ENCODE measurements at regions not wholly inside any gene's neighbourhood (a gene's known extent, or its start where the extent isn't known, plus 50 kb on each side); places are given as distances from the start of the nearest gene placed in this dataset.

DNA sequence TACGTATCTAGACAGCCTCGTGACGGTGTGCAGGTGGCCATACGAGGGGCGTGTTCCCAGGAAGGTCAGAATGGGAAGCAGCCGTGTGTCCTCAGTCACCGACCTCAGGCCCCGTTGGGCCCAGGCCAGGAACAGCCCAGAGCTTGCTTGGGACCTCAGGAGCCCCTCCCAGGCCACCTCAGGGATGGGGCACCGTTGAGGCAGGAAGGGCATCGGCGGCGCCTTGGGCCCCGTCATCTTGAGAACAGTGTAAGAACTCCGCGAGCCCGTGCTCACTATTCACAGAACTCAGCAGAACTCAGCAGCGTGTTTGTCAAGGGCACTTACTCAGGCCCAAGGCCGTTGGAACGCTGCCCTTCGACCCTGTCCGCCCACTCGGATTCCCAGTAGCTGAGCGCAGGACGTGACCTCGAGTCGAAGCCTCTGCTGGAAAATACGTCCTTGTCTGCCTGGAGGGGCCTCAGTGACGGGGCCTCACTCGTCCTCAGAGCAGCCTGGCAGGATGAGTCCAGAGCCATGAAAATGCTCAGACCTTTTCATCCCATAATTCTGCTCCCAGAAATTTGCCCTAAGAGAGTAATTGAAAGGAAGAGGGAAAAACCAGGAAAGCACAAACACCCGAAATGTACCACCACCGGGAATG, 1134.8 kb downstream of the BRD1 start:
- peak overlapping the region; percentile 86 for H3K4me2 ChIP-seq (ENCODE audit: low read depth, low read length)
- in situ Hi-C loops (cut with HindIII; ENCODE audit: extremely low pct_ligation_motif_present, low pct_unique_long_range_greater_than_20kb): no loop called here
- H3K27me3 ChIP-seq (ENCODE audit: control insufficient read depth in 1 of 2, insufficient read depth in 2 of 2, low read length in 2 of 2): no peaks in the 10 kb centered on the region; a peak in 1 of 5 replicates
- FAIRE-seq: peak; percentile 92
- WGBS (ENCODE audit: low lambda C conversion rate): under 1% methylated on average over 11 of the region's 31 CpGs
- no peaks in the 10 kb centered on the region; the same call in 1 of the 2 replicates for H4K20me1 ChIP-seq (ENCODE audit: insufficient read depth, low read length)
- peak overlapping the region; percentile 75 for H3K9ac ChIP-seq (ENCODE audit: insufficient read depth, low read depth, low read length)
- ChIA-PET CTCF (ENCODE audit: low intra/inter-chr PET ratio, low total read pairs) (no interaction called here), POLR2A (interaction anchor here (2.6 to 4.0 kb wide), 2 partner anchors 8 to 11 kb away, joined by 16 to 56 read pairs; no protein-coding TSS in a partner anchor)
- H3K27ac ChIP-seq (ENCODE audit: extremely low read length, insufficient read depth, low read length): peak overlapping the region; percentile 85
- peak overlapping the region; percentile 55 to 78 (median 59) for H3K4me3 ChIP-seq (replicated peaks in 1 of 3; ENCODE audit: insufficient read depth in 1 of 3, low read depth in 2 of 3, low read length in 3 of 3)
- no TSS peak for BruUV-seq (replicated peaks)
- no peaks in the 10 kb centered on the region; a peak in 1 of 5 replicates for H3K36me3 ChIP-seq (replicated peaks in 1 of 2; ENCODE audit: control insufficient read depth in 1 of 2, insufficient read depth in 2 of 2, low read length in 2 of 2)
- H3K9me3 ChIP-seq (ENCODE audit: low read length): no peaks in the 10 kb centered on the region
- H3K79me2 ChIP-seq (ENCODE audit: insufficient read depth, low read length): peaks cover 62% of the 10 kb centered on the region
- H2AFZ ChIP-seq (ENCODE audit: low read length): no peak overlapping the region
- H3K4me1 ChIP-seq (ENCODE audit: insufficient read depth, low read length): peaks cover 94% of the 10 kb centered on the region
- intact Hi-C loops (cut with micrococcal nuclease; ENCODE audit: unreplicated experiment): loop anchor here (1.0 kb wide), 1 partner anchor 9 kb away; no protein-coding TSS in a partner anchor
- DNase-seq (ENCODE audit: low spot score): peak; percentile 73
- ATAC-seq: peak; percentile 77
- TF ChIP-seq MTF2 (CRISPR knock-in tag; IDR thresholded peaks at IDR 0.05; ENCODE audit: borderline replicate concordance) (no peak), SOX6 (IDR thresholded peaks at IDR 0.05) (no peak), SOX6 (CRISPR knock-in tag; IDR thresholded peaks at IDR 0.05) (peak; percentile 76), ZNF780A (CRISPR knock-in tag; IDR thresholded peaks at IDR 0.05) (no peak), TEAD3 (CRISPR knock-in tag; optimal IDR thresholded peaks at IDR 0.05; ENCODE audit: borderline replicate concordance) (peak; percentile 84), ELF1 (CRISPR knock-in tag; IDR thresholded peaks at IDR 0.05) (peak; percentile 29; the same call in 1 of the 2 replicates), ZNF891 (CRISPR knock-in tag; IDR thresholded peaks at IDR 0.05) (0 out of 2 replicates have a peak, but pooled peaks have one; percentile 22), KLF11 (CRISPR knock-in tag; IDR thresholded peaks at IDR 0.05) (peak; percentile 83; the same call in 1 of the 2 replicates), ZNF737 (CRISPR knock-in tag; IDR thresholded peaks at IDR 0.05; ENCODE audit: borderline replicate concordance) (0 out of 2 replicates have a peak, but pooled peaks have one; percentile 19), ZFP36L1 (CRISPR knock-in tag; IDR thresholded peaks at IDR 0.05) (0 out of 2 replicates have a peak, but pooled peaks have one; percentile 58), ZMYM4 (CRISPR knock-in tag; IDR thresholded peaks at IDR 0.05) (peak; percentile 78), ZFP36L2 (CRISPR knock-in tag; IDR thresholded peaks at IDR 0.05) (0 out of 2 replicates have a peak, but pooled peaks have one; percentile 58), ZFY (CRISPR knock-in tag; IDR thresholded peaks at IDR 0.05) (peak; percentile 76; the same call in 1 of the 2 replicates), ZNF543 (CRISPR knock-in tag; IDR thresholded peaks at IDR 0.05) (no peak), ZNF441 (CRISPR knock-in tag; IDR thresholded peaks at IDR 0.05; ENCODE audit: borderline replicate concordance) (peak; percentile 70; the same call in 1 of the 2 replicates), ZNF326 (CRISPR knock-in tag; IDR thresholded peaks at IDR 0.05; ENCODE audit: borderline replicate concordance) (no peak)
- TF ChIP-seq, protein P1, sequence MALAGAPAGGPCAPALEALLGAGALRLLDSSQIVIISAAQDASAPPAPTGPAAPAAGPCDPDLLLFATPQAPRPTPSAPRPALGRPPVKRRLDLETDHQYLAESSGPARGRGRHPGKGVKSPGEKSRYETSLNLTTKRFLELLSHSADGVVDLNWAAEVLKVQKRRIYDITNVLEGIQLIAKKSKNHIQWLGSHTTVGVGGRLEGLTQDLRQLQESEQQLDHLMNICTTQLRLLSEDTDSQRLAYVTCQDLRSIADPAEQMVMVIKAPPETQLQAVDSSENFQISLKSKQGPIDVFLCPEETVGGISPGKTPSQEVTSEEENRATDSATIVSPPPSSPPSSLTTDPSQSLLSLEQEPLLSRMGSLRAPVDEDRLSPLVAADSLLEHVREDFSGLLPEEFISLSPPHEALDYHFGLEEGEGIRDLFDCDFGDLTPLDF (CRISPR knock-in tag; IDR thresholded peaks at IDR 0.05): no peak
- TF ChIP-seq, protein P2, sequence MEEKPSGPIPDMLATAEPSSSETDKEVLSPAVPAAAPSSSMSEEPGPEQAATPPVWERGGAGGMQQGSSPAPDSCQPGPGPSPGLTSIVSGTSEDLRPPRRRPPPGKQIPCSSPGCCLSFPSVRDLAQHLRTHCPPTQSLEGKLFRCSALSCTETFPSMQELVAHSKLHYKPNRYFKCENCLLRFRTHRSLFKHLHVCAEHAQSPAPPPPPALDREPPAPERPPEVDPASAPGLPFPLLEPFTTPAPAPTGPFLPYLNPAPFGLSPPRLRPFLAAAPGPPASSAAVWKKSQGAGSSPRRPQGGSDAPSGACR (CRISPR knock-in tag; IDR thresholded peaks at IDR 0.05): 0 out of 2 replicates have a peak, but pooled peaks have one; percentile 87
- TF ChIP-seq, protein P3, sequence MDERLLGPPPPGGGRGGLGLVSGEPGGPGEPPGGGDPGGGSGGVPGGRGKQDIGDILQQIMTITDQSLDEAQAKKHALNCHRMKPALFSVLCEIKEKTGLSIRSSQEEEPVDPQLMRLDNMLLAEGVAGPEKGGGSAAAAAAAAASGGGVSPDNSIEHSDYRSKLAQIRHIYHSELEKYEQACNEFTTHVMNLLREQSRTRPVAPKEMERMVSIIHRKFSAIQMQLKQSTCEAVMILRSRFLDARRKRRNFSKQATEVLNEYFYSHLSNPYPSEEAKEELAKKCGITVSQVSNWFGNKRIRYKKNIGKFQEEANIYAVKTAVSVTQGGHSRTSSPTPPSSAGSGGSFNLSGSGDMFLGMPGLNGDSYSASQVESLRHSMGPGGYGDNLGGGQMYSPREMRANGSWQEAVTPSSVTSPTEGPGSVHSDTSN (CRISPR knock-in tag; IDR thresholded peaks at IDR 0.05): no peak
- TF ChIP-seq, protein P4, sequence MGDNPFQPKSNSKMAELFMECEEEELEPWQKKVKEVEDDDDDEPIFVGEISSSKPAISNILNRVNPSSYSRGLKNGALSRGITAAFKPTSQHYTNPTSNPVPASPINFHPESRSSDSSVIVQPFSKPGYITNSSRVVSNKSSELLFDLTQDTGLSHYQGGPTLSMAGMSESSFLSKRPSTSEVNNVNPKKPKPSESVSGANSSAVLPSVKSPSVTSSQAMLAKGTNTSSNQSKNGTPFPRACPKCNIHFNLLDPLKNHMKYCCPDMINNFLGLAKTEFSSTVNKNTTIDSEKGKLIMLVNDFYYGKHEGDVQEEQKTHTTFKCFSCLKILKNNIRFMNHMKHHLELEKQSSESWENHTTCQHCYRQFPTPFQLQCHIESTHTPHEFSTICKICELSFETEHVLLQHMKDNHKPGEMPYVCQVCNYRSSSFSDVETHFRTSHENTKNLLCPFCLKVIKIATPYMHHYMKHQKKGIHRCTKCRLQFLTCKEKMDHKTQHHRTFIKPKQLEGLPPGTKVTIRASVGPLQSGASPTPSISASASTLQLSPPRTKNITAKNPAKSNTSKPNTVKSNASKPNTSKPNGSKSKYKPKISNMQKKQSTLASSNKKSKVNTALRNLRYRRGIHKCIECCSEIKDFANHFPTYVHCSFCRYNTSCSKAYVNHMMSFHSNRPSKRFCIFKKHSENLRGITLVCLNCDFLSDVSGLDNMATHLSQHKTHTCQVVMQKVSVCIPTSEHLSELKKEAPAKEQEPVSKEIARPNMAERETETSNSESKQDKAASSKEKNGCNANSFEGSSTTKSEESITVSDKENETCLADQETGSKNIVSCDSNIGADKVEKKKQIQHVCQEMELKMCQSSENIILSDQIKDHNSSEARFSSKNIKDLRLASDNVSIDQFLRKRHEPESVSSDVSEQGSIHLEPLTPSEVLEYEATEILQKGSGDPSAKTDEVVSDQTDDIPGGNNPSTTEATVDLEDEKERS (CRISPR knock-in tag; IDR thresholded peaks at IDR 0.05): peak; percentile 84

Data from HepG2 (cell line).